Keratinocyte (primary cell): ENCODE measurements at regions not wholly inside any gene's neighbourhood (a gene's known extent, or its start where the extent isn't known, plus 50 kb on each side); places are given as distances from the start of the nearest gene placed in this dataset.

Experiments used
- EZH2 ChIP-seq: IDR thresholded peaks from one replicate; pipeline ENCODE4 v1.6.1; 2012; ENCODE audit warnings: inconsistent platforms, mild to moderate bottlenecking, low read length, moderate library complexity
- TF ChIP-seq, protein P1 (sequence below), 3 experiments: IDR thresholded peaks in 1 of 3; conservative IDR thresholded peaks in 1 of 3; optimal IDR thresholded peaks in 1 of 3; 2 replicates in 2 of 3; 3 replicates in 1 of 3; pipeline versions ENCODE3 to v1.5.1; 2011; ENCODE audit warnings: low read length in 3 of 3, mild to moderate bottlenecking in 3 of 3, moderate library complexity in 2 of 3, control low read depth in 1 of 3, inconsistent platforms in 1 of 3; ENCODE audit not compliant: insufficient read depth in 2 of 3; ENCODE audit errors: extremely low read depth in 1 of 3

DNA sequence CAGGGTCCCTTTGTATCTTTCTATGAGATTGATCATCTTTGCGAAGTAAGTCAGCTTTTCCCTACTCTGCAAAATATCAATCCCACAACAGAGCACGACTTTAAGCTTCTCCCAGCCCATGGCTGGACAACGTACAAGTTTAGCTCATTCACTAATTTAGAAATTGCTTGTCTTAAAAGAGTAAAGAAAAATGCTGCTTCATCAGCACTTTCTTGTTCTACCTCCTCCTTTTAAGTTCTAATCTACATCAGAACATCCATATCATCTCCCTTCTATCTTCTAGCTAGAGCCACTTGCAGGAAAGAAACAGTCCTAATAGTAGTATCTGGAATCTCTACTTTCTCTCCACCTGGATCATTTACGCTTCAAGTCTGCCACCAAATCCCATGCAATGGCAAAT lies 441.2 kb upstream of the ESRRG start:
- TF ChIP-seq, protein P1, sequence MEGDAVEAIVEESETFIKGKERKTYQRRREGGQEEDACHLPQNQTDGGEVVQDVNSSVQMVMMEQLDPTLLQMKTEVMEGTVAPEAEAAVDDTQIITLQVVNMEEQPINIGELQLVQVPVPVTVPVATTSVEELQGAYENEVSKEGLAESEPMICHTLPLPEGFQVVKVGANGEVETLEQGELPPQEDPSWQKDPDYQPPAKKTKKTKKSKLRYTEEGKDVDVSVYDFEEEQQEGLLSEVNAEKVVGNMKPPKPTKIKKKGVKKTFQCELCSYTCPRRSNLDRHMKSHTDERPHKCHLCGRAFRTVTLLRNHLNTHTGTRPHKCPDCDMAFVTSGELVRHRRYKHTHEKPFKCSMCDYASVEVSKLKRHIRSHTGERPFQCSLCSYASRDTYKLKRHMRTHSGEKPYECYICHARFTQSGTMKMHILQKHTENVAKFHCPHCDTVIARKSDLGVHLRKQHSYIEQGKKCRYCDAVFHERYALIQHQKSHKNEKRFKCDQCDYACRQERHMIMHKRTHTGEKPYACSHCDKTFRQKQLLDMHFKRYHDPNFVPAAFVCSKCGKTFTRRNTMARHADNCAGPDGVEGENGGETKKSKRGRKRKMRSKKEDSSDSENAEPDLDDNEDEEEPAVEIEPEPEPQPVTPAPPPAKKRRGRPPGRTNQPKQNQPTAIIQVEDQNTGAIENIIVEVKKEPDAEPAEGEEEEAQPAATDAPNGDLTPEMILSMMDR (optimal IDR thresholded peaks at IDR 0.05 in 1 of 3, IDR thresholded peaks at IDR 0.05 in 1 of 3, conservative IDR thresholded peaks at IDR 0.05 in 1 of 3; ENCODE audit: extremely low read depth in 1 of 3, insufficient read depth in 2 of 3, low read length in 3 of 3), result no peak
- TF ChIP-seq EZH2, result no peak
